Umbilical cord (tissue), 1 donor: ENCODE measurements at regions not wholly inside any gene's neighbourhood (a gene's known extent, or its start where the extent isn't known, plus 50 kb on each side); places are given as distances from the start of the nearest gene placed in this dataset.

Experiments
- DNase-seq: peaks from one replicate; pipeline ENCODE4 v3.0.0-alpha.2; 2015; ENCODE audit warnings: low spot score

GRCh38 chr14:22159099-22159498 lies 429.9 kb downstream of the DAD1 start:
- no peak for DNase-seq

- DNase-seq = no peak
Observed at GRCh38 chr14:22158560-22158959, 430.5 kb downstream of the DAD1 start.

- no peak for DNase-seq
Observed at GRCh38 chr14:22155571-22155970, 433.5 kb downstream of the DAD1 start.

GRCh38 chr14:22152903-22153302 lies 436.1 kb downstream of the DAD1 start:
- no peak for DNase-seq

GRCh38 chr14:22152161-22152870 lies 436.7 kb downstream of the DAD1 start:
- DNase-seq = no peak

- no peak for DNase-seq
Observed at GRCh38 chr14:22151121-22151520, 437.9 kb downstream of the DAD1 start.

GRCh38 chr14:22149058-22149457 lies 440.0 kb downstream of the DAD1 start:
- no peak for DNase-seq

GRCh38 chr14:22147716-22148115 lies 441.3 kb downstream of the DAD1 start:
- DNase-seq = no peak

- peak; percentile 61 for DNase-seq
Observed at GRCh38 chr14:22143363-22143762, 445.7 kb downstream of the DAD1 start.

GRCh38 chr14:22140633-22141032 lies 448.4 kb downstream of the DAD1 start:
- no peak for DNase-seq

GRCh38 chr14:22131749-22132476 lies 457.1 kb downstream of the DAD1 start:
- DNase-seq = no peak

- no peak for DNase-seq
Observed at GRCh38 chr14:22124073-22124613, 450.5 kb upstream of the OR4E1 start.

- DNase-seq = no peak
Observed at GRCh38 chr14:22122829-22123560, 449.4 kb upstream of the OR4E1 start.

- DNase-seq = no peak
Observed at GRCh38 chr14:22122227-22122818, 448.7 kb upstream of the OR4E1 start.

- peak; percentile 79 for DNase-seq
Observed at GRCh38 chr14:22118899-22119477, 445.4 kb upstream of the OR4E1 start.

GRCh38 chr14:22113401-22113800 lies 439.8 kb upstream of the OR4E1 start:
- no peak for DNase-seq

- DNase-seq = no peak
Observed at GRCh38 chr14:22112004-22112403, 438.4 kb upstream of the OR4E1 start.

GRCh38 chr14:22107753-22108152 lies 434.1 kb upstream of the OR4E1 start:
- DNase-seq = no peak

- no peak for DNase-seq
Observed at GRCh38 chr14:22106700-22107697, 433.4 kb upstream of the OR4E1 start.

- no peak for DNase-seq
Observed at GRCh38 chr14:22105624-22106006, 432.0 kb upstream of the OR4E1 start.
